Omental fat pad (tissue), 3 donors: ENCODE measurements at regions not wholly inside any gene's neighbourhood (a gene's known extent, or its start where the extent isn't known, plus 50 kb on each side); places are given as distances from the start of the nearest gene placed in this dataset.

Experiments used
- ATAC-seq: fragments of 150-250 bp; one replicate; pipeline ENCODE4 v1.9.1; 2016; ENCODE audit warnings: mild to moderate bottlenecking, moderate library complexity; ENCODE audit not compliant: low FRiP score
- DNase-seq: peaks from one replicate; pipeline ENCODE4 v3.0.0-alpha.2; 2019; ENCODE audit warnings: low spot score
- TF ChIP-seq, protein P1 (sequence below), 3 donors: fragments of 450-650 bp; IDR thresholded peaks; one replicate each; pipeline ENCODE4 v1.5.1; 2016 to 2017; ENCODE audit warnings: antibody characterized with exemption in 3 of 3, mild to moderate bottlenecking in 3 of 3, moderate library complexity in 2 of 3

DNA sequence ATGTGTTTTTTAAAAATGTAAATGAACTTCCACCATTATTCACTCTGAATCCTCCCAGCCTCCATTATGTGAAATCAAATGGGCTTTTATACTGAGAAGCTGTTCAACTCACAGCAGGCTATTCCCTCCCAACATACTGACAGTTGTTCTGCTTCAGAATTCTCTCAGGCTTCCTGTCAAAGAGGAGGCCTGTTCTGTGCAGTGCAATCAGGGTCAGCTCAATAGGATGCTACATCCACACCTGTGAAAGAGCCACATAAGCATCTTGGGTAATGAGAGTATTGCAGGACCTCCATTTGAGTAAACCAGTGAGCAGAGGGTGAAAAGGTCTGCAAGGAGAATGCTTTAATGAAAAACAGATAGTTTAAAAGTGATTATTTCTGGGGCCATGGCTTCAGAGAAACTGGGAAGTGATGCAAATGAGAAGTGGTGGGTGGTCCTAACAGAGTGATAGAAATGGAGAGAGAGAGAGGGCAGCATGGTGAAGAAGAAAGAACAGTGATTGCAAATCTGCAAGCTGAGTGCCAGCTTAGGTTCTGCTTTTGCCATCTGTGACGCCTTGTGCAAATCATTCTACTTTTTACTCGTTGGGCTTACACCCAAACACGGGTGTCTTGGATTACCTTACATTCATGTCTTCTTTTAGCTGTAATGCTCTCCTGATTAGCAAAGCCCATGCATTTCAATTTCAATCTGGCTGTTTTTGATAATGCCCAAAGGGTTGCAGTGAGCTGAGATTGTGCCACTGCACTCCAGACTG lies 202.5 kb upstream of the NMUR2 start:
- TF ChIP-seq, protein P1, sequence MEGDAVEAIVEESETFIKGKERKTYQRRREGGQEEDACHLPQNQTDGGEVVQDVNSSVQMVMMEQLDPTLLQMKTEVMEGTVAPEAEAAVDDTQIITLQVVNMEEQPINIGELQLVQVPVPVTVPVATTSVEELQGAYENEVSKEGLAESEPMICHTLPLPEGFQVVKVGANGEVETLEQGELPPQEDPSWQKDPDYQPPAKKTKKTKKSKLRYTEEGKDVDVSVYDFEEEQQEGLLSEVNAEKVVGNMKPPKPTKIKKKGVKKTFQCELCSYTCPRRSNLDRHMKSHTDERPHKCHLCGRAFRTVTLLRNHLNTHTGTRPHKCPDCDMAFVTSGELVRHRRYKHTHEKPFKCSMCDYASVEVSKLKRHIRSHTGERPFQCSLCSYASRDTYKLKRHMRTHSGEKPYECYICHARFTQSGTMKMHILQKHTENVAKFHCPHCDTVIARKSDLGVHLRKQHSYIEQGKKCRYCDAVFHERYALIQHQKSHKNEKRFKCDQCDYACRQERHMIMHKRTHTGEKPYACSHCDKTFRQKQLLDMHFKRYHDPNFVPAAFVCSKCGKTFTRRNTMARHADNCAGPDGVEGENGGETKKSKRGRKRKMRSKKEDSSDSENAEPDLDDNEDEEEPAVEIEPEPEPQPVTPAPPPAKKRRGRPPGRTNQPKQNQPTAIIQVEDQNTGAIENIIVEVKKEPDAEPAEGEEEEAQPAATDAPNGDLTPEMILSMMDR (IDR thresholded peaks at IDR 0.05): no peak
- no peak for ATAC-seq
- no peak for DNase-seq

DNA sequence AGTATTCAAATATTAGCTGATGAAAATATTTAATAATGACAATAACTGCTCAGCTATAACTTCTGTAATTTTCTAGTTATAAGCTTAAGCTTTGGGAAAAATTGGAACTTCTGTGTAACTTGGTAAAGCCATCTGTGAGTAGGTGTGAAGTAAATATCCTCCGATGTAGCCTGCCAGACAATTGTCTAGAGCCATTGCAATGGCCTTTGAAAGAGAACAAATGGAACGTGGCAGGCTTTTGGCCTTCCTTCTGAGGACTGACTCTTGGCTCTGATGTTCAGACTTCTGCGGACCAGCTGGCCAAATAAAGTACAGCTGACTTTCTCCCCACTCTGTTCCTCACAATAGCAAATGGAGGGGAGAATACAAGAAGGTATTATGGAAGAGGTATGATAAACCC lies 203.4 kb upstream of the NMUR2 start:
- TF ChIP-seq, protein P1 (IDR thresholded peaks at IDR 0.05): no peak
- DNase-seq (no peak), ATAC-seq (no peak)

DNA sequence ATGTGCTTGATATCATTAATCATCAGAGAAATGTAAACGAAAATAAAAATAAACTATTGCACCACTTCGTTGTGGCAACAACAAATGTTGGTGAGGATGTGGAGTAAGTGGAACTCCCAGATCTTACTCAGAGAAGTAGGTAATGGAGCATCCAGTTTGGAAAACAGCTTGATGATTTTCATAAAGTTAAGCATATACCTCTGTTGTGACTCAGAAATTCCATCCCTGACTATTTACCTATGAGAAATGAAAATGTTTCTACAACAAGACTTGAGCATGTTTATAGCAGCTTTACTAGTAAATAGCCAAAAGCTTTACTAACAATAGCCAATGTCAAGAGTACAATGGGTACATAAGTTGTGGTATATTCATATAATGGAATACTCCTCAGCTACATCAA lies 214.7 kb upstream of the NMUR2 start:
- no peak for DNase-seq
- ATAC-seq: no peak
- TF ChIP-seq, protein P1 (IDR thresholded peaks at IDR 0.05): no peak

DNA sequence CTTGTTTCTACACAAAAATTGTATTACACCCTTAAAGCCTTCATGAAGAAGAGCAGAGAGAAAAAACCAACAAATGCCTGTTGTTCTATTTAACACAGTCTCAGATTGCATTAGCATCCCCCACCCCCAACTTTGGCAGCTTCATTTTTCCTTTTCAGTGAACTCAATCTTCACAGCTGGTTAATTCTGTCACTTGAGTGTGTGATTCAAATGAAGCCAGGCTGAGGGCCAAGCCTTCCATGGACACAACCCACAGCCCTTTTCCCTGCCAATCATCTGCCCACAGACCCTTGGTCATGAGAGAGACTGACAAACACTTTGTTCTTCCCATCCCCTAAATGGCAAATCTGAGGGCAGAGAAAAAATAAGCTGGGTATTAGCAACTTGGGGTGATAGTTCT lies 217.5 kb upstream of the NMUR2 start:
- no peak for ATAC-seq
- no peak for DNase-seq
- TF ChIP-seq, protein P1 (IDR thresholded peaks at IDR 0.05): no peak

DNA sequence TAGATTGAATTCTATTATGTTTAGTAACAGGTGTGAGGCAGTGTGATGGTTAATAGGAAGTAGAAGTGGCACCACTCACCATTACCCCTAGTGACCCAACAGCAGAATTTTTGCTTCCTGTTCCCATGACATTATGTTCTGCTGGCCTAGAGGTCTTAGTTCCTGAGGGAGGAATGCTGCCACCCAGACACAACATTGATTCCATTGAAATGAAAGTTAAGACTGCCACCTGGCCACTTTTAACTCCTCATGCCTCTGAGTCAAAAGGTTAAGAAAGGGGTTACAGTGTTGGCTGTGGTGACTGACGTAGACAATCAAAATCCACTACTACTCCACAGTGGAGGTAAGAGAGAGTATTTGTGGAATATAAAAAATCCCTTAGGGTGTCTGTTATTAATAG lies 218.9 kb upstream of the NMUR2 start:
- DNase-seq (no peak), ATAC-seq (no peak)
- TF ChIP-seq, protein P1 (IDR thresholded peaks at IDR 0.05): no peak

DNA sequence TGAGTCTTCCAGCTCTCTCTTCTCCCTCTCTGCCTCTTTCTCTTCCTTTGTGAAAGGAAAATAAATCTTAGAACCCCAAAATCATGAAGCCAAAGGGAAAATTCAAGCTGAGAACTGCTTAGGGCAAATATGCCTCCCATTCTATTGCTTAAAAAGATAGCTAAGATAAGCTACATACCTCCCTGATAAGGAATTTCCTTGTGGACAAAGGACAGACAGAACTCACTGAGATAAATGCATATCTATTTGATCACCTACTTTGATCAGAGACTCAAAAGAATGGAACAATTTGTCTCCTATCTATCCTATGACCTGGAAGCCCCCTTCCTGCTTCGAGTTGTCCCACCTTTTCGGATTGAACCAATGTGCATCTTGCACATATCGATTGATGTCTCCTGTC lies 220.6 kb upstream of the NMUR2 start:
- DNase-seq (no peak), ATAC-seq (no peak)
- TF ChIP-seq, protein P1 (IDR thresholded peaks at IDR 0.05): no peak

DNA sequence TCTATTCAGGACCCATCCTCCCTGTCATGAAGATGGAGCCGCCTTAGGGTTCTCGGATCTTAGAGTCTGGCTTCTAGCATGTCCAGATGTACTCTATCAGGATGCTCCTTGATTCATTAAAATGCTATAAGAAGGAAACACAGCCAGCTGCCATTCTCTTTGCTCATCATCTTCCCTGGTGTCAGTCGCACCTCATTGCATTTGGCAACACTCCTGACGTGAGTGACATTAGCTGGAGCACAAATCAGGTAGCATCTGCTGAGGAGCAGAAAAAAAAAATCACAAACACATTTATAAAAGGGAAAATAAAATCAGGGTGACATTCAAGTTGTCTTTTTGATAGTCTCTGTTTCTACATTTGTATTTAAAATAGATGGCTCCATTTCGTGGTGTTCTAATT lies 226.1 kb upstream of the NMUR2 start:
- TF ChIP-seq, protein P1 (IDR thresholded peaks at IDR 0.05): no peak
- DNase-seq (no peak), ATAC-seq (no peak)
